Fibroblast of lung (primary cell): ENCODE measurements at regions not wholly inside any gene's neighbourhood (a gene's known extent, or its start where the extent isn't known, plus 50 kb on each side); places are given as distances from the start of the nearest gene placed in this dataset.

ENCODE experiments used
- CTCF ChIP-seq, 2 donors: IDR thresholded peaks in 1 of 2; conservative IDR thresholded peaks in 1 of 2; 1 replicate in 1 of 2; 2 replicates in 1 of 2; pipeline ENCODE4 v1.5.1; 2011 to 2012; ENCODE audit warnings: low read length in 2 of 2, control low read depth in 1 of 2, inconsistent platforms in 1 of 2, low read depth in 1 of 2, mild to moderate bottlenecking in 1 of 2
- EZH2 ChIP-seq: IDR thresholded peaks from 2 replicates; pipeline ENCODE4 v1.5.1; 2012; ENCODE audit warnings: low read length, control low read depth, mild to moderate bottlenecking; ENCODE audit errors: missing control alignments

DNA sequence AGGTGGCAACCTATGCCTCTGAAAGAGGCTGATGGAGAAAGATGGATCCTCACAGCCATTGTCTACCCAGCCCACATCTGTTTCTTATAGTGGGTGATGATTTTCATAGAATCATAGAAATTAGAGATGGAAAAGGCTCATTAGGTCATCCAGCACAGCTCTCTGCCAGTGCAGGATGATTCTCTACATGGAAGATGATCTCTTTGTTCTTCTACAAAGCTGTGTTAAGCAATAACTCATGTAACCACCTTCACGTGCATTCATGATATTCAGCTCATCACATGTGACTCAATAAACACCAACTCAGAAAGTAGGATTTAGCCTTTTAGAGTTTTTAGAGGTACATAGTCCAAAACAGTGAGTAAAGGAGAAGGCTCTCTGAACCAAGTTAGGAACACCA, 539.4 kb upstream of the ID2 start:
- no peak for TF ChIP-seq CTCF (conservative IDR thresholded peaks at IDR 0.05 in 1 of 2, IDR thresholded peaks at IDR 0.05 in 1 of 2; ENCODE audit: low read depth in 1 of 2, low read length in 2 of 2)
- no peak for TF ChIP-seq EZH2
